ENCODE measurements at regions not wholly inside any gene's neighbourhood (a gene's known extent, or its start where the extent isn't known, plus 50 kb on each side); places are given as distances from the start of the nearest gene placed in this dataset.

DNA sequence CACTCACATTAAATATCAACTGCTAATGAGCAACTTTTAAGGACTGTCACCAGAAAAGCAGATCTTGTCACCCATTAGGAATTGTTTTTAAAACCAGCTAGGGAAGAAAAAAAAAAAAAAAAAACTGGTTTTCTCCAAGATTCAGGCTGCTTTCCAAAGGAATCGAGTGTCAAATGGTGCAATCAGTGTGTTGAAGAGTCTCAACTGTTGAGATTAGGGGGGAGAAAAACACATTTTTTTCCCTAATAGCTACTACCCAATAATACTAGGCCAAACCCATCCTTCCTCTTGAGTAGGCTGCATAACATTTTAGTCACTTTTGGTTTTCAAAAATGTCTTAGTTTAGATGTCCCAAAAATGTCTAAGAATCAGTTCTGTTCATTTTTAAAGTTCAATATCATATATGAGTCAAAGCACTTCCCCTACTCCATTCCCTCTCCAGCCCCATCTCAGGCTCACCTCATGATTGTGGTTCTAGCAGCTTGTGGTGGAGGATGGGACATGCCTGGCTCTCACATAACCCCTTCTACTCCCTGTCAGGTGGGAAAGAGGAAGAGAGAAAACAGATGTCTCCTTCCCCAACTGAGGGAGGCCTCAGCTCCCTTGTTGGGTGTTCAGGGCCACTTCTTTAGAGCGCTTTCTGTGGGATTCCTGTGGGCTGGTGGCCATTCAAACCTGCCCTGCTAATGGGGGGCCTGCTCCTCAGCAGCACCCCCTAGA lies 193.6 kb downstream of the CWF19L2 start:
- 84% methylated on average over 2 of the region's 2 CpGs for WGBS
- H3K9ac ChIP-seq (ENCODE audit: low read depth in 1 of 2, low read length in 2 of 2) = no peak overlapping the region
- H3K4me3 ChIP-seq (ENCODE audit: low read depth in 1 of 3, low read length in 3 of 3) = no peak overlapping the region
- no peak for DNase-seq (ENCODE audit: low spot score)
- H3K9me3 ChIP-seq (ENCODE audit: control insufficient read depth in 4 of 4, low read length in 3 of 4) = no peaks in the 10 kb centered on the region
- no peak overlapping the region for H3K27ac ChIP-seq (ENCODE audit: low read depth in 1 of 2, low read length in 2 of 2)
- no peaks in the 10 kb centered on the region for H3K4me1 ChIP-seq (ENCODE audit: control insufficient read depth in 4 of 4, insufficient read depth in 4 of 4, low read length in 3 of 4)
- no peaks in the 10 kb centered on the region for H3K36me3 ChIP-seq (ENCODE audit: control insufficient read depth in 4 of 4, insufficient read depth in 3 of 4, low read depth in 1 of 4, low read length in 3 of 4)
- TF ChIP-seq FOXA1 (IDR thresholded peaks at IDR 0.05) = no peak
- no peak for TF ChIP-seq TAF1 (conservative IDR thresholded peaks at IDR 0.05)
- TF ChIP-seq, protein P1, sequence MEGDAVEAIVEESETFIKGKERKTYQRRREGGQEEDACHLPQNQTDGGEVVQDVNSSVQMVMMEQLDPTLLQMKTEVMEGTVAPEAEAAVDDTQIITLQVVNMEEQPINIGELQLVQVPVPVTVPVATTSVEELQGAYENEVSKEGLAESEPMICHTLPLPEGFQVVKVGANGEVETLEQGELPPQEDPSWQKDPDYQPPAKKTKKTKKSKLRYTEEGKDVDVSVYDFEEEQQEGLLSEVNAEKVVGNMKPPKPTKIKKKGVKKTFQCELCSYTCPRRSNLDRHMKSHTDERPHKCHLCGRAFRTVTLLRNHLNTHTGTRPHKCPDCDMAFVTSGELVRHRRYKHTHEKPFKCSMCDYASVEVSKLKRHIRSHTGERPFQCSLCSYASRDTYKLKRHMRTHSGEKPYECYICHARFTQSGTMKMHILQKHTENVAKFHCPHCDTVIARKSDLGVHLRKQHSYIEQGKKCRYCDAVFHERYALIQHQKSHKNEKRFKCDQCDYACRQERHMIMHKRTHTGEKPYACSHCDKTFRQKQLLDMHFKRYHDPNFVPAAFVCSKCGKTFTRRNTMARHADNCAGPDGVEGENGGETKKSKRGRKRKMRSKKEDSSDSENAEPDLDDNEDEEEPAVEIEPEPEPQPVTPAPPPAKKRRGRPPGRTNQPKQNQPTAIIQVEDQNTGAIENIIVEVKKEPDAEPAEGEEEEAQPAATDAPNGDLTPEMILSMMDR (IDR thresholded peaks at IDR 0.05; ENCODE audit: low read depth, low read length, missing input control) = no peak
- TF ChIP-seq RXRA (IDR thresholded peaks at IDR 0.05) = no peak
- no peak for TF ChIP-seq GABPA (IDR thresholded peaks at IDR 0.05 in 1 of 2, conservative IDR thresholded peaks at IDR 0.05 in 1 of 2)
- no peak for TF ChIP-seq NR2F2 (IDR thresholded peaks at IDR 0.05)
- TF ChIP-seq, protein P2, sequence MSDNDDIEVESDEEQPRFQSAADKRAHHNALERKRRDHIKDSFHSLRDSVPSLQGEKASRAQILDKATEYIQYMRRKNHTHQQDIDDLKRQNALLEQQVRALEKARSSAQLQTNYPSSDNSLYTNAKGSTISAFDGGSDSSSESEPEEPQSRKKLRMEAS (IDR thresholded peaks at IDR 0.05) = no peak
- TF ChIP-seq HNF4G (IDR thresholded peaks at IDR 0.05) = no peak
- no peak for TF ChIP-seq JUND (IDR thresholded peaks at IDR 0.05)
- TF ChIP-seq REST (IDR thresholded peaks at IDR 0.05) = no peak
- TF ChIP-seq FOXA2 (IDR thresholded peaks at IDR 0.05) = no peak
- TF ChIP-seq YY1 (IDR thresholded peaks at IDR 0.05) = no peak
- no peak for TF ChIP-seq SP1 (IDR thresholded peaks at IDR 0.05)
- no peak for TF ChIP-seq HNF4A (conservative IDR thresholded peaks at IDR 0.05)
- no peak for TF ChIP-seq ZBTB33 (IDR thresholded peaks at IDR 0.05)
- TF ChIP-seq RAD21 (IDR thresholded peaks at IDR 0.05) = no peak
- TF ChIP-seq, protein P3, sequence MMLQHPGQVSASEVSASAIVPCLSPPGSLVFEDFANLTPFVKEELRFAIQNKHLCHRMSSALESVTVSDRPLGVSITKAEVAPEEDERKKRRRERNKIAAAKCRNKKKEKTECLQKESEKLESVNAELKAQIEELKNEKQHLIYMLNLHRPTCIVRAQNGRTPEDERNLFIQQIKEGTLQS (IDR thresholded peaks at IDR 0.05) = no peak
- TF ChIP-seq EGR1 (IDR thresholded peaks at IDR 0.05; ENCODE audit: low read depth in 2 of 2) = no peak
- no peaks in the 10 kb centered on the region for H3K27me3 ChIP-seq (ENCODE audit: control insufficient read depth in 4 of 4, insufficient read depth in 4 of 4, low read length in 3 of 4)

Measured in liver (tissue), 8 donors.